ENCODE measurements at regions not wholly inside any gene's neighbourhood (a gene's known extent, or its start where the extent isn't known, plus 50 kb on each side); places are given as distances from the start of the nearest gene placed in this dataset.
"Not testable (repeated sequence)": the region's sequence is repeated elsewhere in the genome, so short reads cannot be mapped to it uniquely, and the experiment has no call there.

GRCh38 chr9:78439866-78440830, 143.2 kb downstream of the PSAT1 start:
- intact Hi-C loops (cut with DNase I): no loop called here
- no peak overlapping the region for H3K4me3 ChIP-seq
- ATAC-seq (no peak), DNase-seq (peak in 1 of 4 donors; percentile 68)
- H3K4me1 ChIP-seq: peaks cover 0 to 10% of the 10 kb centered on the region in 2 donors
- H3K27me3 ChIP-seq: peaks cover 0 to 39% of the 10 kb centered on the region in 2 donors
- H3K9me3 ChIP-seq: no peaks in the 10 kb centered on the region
- no peak overlapping the region for H3K27ac ChIP-seq
- H3K36me3 ChIP-seq: no peaks in the 10 kb centered on the region
- no peak for TF ChIP-seq CTCF (IDR thresholded peaks at IDR 0.05)

GRCh38 chr9:78441396-78441795, 144.5 kb downstream of the PSAT1 start:
- TF ChIP-seq CTCF (IDR thresholded peaks at IDR 0.05): no peak
- ATAC-seq (no peak), DNase-seq (no peak)
- Histone ChIP-seq H3K4me3 (no peak overlapping the region), H3K4me1 (peaks cover 0 to 10% of the 10 kb centered on the region in 2 donors), H3K9me3 (no peaks in the 10 kb centered on the region), H3K27ac (no peak overlapping the region), H3K36me3 (no peaks in the 10 kb centered on the region), H3K27me3 (peaks cover 0 to 27% of the 10 kb centered on the region in 2 donors)
- intact Hi-C loops (cut with DNase I): no loop called here

GRCh38 chr9:78441822-78442431, 145.0 kb downstream of the PSAT1 start:
- TF ChIP-seq CTCF (IDR thresholded peaks at IDR 0.05): no peak
- H3K4me1 ChIP-seq: peaks cover 0 to 10% of the 10 kb centered on the region in 2 donors
- no peaks in the 10 kb centered on the region for H3K36me3 ChIP-seq
- no peak overlapping the region for H3K27ac ChIP-seq
- H3K9me3 ChIP-seq: no peaks in the 10 kb centered on the region
- no peak for ATAC-seq
- intact Hi-C loops (cut with DNase I): no loop called here
- peaks cover 0 to 23% of the 10 kb centered on the region in 2 donors for H3K27me3 ChIP-seq
- peak in 1 of 4 donors; percentile 78 for DNase-seq
- H3K4me3 ChIP-seq: no peak overlapping the region

GRCh38 chr9:78442577-78442976, 145.7 kb downstream of the PSAT1 start:
- H3K9me3 ChIP-seq; intact Hi-C loops (cut with DNase I); H3K36me3 ChIP-seq; ATAC-seq; H3K4me3 ChIP-seq; H3K4me1 ChIP-seq; DNase-seq; H3K27ac ChIP-seq: not testable (repeated sequence)
- peaks cover 0 to 27% of the 10 kb centered on the region in 2 donors for H3K27me3 ChIP-seq

- intact Hi-C loops (cut with DNase I): no loop called here
- Histone ChIP-seq H3K4me3 (no peak overlapping the region), H3K27ac (no peak overlapping the region), H3K36me3 (no peaks in the 10 kb centered on the region), H3K27me3 (peaks cover 0 to 28% of the 10 kb centered on the region in 2 donors), H3K9me3 (no peaks in the 10 kb centered on the region), H3K4me1 (peaks cover 0 to 9% of the 10 kb centered on the region in 2 donors)
- no peak for TF ChIP-seq CTCF (IDR thresholded peaks at IDR 0.05)
- no peak for DNase-seq
- no peak for ATAC-seq
Observed at GRCh38 chr9:78443946-78444345, 147.0 kb downstream of the PSAT1 start.

Measured in left lung (tissue), 4 donors.